ENCODE measurements at regions not wholly inside any gene's neighbourhood (a gene's known extent, or its start where the extent isn't known, plus 50 kb on each side); places are given as distances from the start of the nearest gene placed in this dataset.

GRCh38 chr14:104353921-104354701, 215.7 kb downstream of the KIF26A start:
- whole genome bisulfite sequencing, 2 donors = 49 to 51% methylated on average over 22 of the region's 22 CpGs
- no peak for TF ChIP-seq CTCF (IDR thresholded peaks at IDR 0.05)
- Histone ChIP-seq H3K27ac (peak overlapping the region in 6 of 10 donors; percentile 43 to 71 (median 62)), H3K27me3 (peaks cover 0 to 13% (median 0%) of the 10 kb centered on the region in 7 donors), H3K4me3 (no peak overlapping the region), H3K4me1 (peaks cover 3 to 30% (median 7%) of the 10 kb centered on the region in 9 donors), H3K9me3 (peaks cover 0 to 16% (median 5%) of the 10 kb centered on the region in 11 donors), H3K36me3 (no peaks in the 10 kb centered on the region)
- intact Hi-C loops (cut with DNase I) = loop anchor here in 1 of 10 donors (5.0 kb wide), 1 partner anchor 38 kb away; no protein-coding TSS in a partner anchor
- peak; percentile 60 to 91 (median 87) for ATAC-seq
- DNase-seq = peak; percentile 63 to 78

GRCh38 chr14:104355101-104356019, 217.0 kb downstream of the KIF26A start:
- WGBS, 2 donors = 64 to 73% methylated on average over 22 to 23 of the region's 23 CpGs
- ATAC-seq = no peak
- Histone ChIP-seq H3K9me3 (peaks cover 0 to 16% (median 5%) of the 10 kb centered on the region in 11 donors), H3K27ac (peak overlapping the region in 3 of 10 donors; percentile 9 to 41 (median 40)), H3K4me1 (peaks cover 1 to 25% (median 5%) of the 10 kb centered on the region in 9 donors), H3K4me3 (no peak overlapping the region), H3K27me3 (peaks cover 0 to 20% (median 0%) of the 10 kb centered on the region in 7 donors), H3K36me3 (no peaks in the 10 kb centered on the region)
- TF ChIP-seq CTCF (IDR thresholded peaks at IDR 0.05) = no peak
- intact Hi-C loops (cut with DNase I) = loop anchor here in 1 of 10 donors (5.0 kb wide), 1 partner anchor 207 kb away; no protein-coding TSS in a partner anchor
- DNase-seq = no peak

DNA sequence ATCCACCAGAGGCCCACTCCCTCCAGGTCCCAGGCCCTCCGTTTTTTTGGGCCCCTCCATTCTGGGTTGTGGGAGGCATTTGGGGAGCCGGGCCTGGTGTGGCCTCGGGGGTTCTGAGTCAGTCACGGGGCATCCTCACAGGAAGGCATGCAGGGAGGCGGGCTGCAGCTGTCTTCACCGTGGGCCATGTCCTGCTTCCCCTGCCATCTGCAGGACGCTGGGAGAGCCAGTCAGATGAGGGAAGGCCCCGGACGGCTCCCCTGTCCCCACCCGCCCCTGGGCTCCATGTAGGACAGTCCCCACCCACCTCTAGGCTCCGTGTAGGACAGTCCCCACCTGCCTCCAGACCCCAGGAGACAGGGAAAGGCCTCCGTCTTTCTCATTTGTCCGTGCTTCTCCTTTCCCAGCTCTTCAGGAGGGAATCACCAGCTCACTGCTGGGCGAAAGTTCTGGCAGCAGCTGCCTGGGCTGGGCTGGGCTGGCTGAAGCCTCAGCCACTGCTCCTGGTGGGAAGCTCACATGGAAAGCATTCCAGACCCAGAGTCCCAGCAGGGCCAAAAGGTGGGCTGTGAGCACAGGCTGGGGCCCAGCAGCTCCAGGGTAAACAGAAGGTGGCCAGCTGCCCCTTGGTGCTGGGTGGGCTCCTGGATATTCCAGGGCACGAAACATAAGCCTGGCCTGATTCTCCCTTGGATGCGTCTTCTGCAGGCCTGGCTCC, 217.8 kb downstream of the KIF26A start:
- Histone ChIP-seq H3K4me3 (no peak overlapping the region), H3K27ac (peak overlapping the region in 1 of 10 donors; percentile 3), H3K36me3 (no peaks in the 10 kb centered on the region), H3K27me3 (peaks cover 0 to 27% (median 3%) of the 10 kb centered on the region in 7 donors), H3K4me1 (peaks cover 0 to 22% (median 5%) of the 10 kb centered on the region in 9 donors), H3K9me3 (peaks cover 0 to 16% (median 5%) of the 10 kb centered on the region in 11 donors)
- TF ChIP-seq CTCF (IDR thresholded peaks at IDR 0.05) = no peak
- ATAC-seq = peak in 3 of 8 donors; percentile 25 to 49 (median 31)
- no peak for DNase-seq
- 58 to 65% methylated on average over 16 of the region's 16 CpGs for WGBS, 2 donors
- intact Hi-C loops (cut with DNase I) = loop anchor here in 1 of 10 donors (5.0 kb wide), 1 partner anchor 206 kb away; no protein-coding TSS in a partner anchor

All from heart right ventricle (tissue), 16 donors.